ENCODE measurements at regions not wholly inside any gene's neighbourhood (a gene's known extent, or its start where the extent isn't known, plus 50 kb on each side); places are given as distances from the start of the nearest gene placed in this dataset.

DNA sequence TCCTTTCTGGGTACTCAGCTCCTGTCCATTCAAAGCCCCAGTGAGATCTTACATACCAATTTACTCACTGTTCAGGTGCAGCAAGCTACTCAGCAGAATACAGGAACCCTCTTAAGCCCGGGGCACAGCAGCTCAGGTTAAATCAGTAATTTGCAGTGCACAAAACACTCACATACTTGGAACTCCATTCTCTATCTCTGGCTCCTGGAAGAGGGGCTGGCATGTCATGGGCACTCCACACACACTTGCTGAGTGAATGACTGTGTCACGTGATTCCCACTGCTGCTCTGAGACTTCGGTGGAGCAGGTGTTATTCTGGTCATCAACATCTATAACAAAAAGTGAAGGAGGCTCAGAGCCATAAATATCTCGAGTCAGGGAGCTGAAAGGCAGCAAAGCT lies 157.3 kb upstream of the BDNF start:
- ATAC-seq = no peak

DNA sequence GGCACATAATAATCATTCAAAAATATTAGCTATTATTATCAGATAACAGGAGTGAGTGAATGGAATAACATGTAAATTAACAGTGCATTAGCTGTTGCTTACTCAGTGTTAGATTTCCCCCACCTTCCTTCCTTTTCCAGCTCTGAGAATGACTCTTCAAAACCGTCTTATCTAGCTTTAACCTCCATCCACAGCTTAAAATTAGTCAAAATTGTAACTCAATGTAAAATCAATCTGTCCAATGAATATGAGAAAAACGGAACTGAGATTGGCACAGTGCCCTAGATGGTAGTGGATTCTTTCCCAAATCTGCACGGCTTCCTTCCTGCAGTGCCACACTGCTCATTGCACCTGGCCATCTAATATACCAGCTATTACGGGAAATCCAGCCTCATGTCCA lies 156.8 kb upstream of the BDNF start:
- ATAC-seq = no peak

DNA sequence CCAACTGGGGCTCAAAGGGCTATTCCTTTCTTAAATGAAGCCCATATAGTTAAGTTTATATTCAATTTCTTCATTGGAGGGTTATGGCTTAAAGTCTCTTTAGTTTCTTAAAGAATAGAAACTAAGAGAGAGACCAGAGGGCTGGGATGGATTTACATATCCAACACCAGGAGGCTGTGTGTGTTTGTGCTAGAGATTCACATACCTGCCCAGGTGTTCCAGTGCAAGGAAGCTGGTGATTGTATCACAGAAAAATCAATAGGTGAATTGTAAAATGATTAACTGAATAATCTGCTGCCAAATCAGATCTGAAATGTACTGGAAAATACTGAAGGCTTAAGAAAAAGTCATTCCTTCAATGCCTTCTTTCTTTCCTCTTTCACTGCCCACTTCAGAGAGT lies 148.2 kb upstream of the BDNF start:
- ATAC-seq = no peak

GRCh38 chr11:27847496-27847895 lies 147.2 kb upstream of the BDNF start:
- no peak for ATAC-seq

DNA sequence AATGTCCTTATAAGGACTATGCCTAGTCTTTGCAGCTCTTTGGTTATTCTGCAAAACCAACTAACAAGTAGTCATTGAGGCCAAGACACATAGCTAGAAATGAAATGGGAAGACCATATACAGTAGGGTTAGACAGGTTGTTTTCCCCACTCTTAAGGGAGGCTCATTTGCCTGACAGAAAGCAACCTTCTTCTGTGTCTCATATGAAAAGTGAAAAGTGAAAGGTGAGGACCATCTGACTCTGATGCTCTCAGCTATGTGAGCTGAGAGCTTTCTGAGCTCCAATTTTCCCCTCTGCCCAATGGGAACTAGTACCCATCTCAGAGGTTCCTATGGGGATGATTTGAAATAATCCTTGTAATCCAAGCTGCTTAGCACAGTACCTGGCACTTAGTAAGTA lies 142.0 kb upstream of the BDNF start:
- ATAC-seq = no peak

GRCh38 chr11:27841023-27841422 lies 140.8 kb upstream of the BDNF start:
- no peak for ATAC-seq

GRCh38 chr11:27839226-27839913 lies 139.1 kb upstream of the BDNF start:
- no peak for ATAC-seq

- ATAC-seq = no peak
These were observed 138.4 kb upstream of the BDNF start for GRCh38 chr11:27838674-27839073.

DNA sequence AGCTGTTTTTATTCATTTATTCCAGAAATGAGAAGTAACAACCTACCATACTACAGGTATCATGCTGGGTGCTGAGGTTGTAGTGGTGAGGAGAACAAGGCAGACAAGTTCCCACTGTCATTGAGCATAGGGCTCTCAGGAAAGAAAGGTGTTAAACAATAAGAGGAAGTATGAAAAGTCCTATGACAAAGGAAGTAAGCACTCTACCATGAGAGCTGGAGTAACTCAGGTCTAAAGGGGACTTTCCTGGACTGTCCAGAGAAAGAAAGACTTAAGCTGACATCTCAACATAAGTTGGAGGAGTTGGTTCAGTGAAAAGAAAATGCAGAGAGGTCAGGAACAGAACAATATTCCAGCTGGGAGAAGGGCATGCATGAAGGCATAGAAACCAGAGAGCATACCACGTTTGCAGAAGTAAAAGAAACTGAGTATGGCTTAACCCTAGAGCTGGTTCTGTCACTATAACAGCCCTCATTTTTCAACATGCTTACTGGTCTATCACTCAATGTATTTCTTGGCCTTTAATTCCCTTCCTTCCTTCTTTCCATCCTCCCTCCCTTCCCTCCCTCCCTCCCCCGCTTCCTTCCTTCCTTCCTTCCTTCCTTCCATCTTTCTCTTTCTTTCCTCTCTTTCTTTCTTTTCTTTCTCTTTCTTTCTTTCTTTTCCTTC lies 137.8 kb upstream of the BDNF start:
- no peak for ATAC-seq

GRCh38 chr11:27830206-27830605 lies 130.0 kb upstream of the BDNF start:
- no peak for ATAC-seq

- no peak for ATAC-seq
These were observed 120.0 kb upstream of the BDNF start for GRCh38 chr11:27820249-27820648.

DNA sequence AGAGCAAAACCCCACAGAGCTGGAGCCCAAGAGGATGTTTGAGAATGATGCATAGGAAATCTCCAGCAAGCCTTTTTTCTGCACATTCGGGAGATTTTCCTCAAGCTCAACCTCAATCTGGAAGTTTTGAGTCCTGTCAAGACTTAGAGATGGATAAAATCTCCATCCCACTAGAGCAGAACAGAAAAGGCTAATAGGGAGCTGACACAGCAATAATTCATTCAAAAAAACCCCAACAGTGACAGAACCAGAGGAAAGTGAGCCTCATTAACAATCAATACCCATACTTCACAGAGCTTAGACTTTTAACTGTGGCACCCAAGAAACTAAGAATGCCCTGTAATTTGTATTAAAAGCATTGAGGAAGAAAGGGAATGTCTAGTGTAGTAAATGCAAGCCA lies 115.9 kb upstream of the BDNF start:
- no peak for ATAC-seq

DNA sequence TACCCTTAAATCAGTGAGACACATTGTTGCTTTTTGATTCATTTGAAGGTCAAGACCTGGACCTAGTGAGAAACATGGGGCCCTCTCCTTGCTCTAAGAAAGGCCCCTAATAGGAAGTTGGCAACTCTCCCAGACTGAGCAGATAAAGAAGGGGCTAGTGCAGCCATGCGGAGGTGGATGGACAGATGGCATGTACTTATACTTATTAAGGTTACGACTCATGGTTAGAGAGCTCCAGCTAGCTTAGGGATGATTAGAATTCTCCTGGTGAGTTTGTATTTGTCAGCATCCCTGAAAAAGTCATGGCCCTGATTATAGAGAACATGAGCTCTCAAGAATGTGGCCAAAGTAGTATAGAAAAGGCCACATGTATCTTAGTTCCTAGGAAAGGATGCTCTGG lies 112.1 kb upstream of the BDNF start:
- ATAC-seq = no peak

DNA sequence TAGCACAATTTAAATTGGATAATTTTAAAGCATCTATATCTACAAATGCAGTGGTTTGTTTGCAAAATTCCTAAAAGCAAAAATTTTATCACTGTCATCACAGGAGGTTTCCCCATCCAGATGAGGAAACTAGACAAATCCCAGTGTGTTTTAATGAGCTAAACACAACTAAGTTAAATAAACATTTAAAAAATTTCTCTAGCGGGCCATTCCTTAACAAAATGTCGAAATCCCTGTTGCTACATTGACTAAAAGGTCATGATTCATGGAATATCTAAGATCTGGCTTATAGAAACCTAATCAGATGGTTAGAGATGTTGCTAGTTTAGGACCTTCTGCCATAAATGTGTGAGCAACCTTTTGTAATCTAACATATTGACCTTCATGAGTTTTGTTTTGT lies 107.3 kb upstream of the BDNF start:
- ATAC-seq = no peak

- no peak for ATAC-seq
These were observed 105.9 kb upstream of the BDNF start for GRCh38 chr11:27806122-27806521.

DNA sequence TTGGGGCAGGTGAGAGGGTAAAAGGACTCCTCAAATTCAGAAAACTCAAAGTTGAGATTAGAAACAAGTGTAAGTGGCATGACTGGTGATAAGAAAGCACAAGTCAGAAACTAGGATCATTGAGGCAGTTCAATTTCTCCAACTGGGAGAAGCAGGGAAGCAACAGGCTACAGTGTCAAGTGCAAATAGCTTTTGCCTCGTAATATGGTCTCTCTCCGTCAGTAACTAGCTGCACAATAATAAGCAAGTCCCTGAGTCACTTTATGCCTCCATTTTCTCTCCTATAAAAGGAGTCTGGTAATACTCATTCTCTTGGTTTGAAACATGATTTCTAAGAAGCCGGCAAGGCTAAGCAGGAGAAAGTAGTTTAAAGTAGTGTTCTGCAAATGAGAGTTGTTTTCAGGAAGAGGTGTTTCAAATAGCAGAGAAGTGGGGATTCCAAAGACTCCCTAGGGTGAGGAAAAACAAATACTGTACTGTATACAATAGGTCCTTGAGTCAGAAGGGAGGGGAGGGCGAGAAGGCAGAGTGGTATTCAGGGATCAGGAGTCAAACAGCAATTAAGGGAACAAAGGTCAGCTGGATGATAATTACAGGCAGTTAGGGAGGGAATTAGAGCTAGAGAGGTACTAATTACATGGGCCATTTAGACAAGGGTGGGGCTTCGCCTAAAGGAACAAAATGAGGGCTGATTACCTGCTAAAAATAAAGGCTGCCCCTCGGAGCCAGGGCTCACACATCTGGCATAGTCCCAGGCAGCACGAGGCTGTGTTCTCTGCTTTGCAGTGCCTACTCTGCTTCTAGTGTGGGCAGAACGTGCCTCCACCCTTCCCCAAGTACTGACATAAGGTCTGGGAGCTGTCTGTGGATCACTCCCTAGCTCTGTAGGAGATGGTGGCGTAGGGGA lies 96.0 kb upstream of the BDNF start:
- no peak for ATAC-seq

DNA sequence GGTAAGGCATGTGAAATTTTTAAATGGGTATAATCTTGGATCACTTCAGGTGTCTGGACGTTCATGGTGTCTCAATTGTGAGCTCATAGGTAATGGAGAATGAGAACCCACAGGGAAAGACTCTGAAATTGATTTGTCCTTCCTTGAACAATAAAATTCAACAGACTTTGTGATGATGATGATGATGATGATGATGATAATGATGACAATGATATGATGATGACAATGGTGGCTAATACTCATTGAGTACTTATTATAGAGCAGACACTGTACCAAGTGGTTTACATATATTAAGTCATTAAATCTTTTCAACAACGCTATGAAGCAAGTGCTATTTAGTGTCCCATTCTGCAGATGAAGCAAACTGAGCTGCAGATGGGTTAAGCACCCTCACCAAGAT lies 86.6 kb upstream of the BDNF start:
- no peak for ATAC-seq

DNA sequence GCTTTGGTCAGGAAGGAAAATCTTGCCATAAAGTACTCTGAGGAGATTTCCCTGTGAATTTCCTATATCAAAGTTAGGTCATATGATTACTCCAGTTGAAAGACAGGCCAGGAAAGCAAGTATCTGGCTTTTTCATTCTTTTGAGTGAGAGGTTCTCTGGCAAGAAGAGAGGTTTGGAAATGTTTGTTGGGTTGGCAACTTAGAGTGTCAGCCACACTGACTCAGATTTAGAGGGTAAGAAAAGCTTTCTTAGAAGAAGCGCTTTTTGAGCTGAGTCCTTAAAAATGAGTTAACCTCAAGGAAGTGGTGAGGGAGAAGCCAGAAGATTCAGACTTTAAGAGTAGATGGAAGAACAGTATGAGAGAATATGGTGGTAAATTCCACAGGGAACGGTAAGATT lies 86.1 kb upstream of the BDNF start:
- ATAC-seq = no peak

DNA sequence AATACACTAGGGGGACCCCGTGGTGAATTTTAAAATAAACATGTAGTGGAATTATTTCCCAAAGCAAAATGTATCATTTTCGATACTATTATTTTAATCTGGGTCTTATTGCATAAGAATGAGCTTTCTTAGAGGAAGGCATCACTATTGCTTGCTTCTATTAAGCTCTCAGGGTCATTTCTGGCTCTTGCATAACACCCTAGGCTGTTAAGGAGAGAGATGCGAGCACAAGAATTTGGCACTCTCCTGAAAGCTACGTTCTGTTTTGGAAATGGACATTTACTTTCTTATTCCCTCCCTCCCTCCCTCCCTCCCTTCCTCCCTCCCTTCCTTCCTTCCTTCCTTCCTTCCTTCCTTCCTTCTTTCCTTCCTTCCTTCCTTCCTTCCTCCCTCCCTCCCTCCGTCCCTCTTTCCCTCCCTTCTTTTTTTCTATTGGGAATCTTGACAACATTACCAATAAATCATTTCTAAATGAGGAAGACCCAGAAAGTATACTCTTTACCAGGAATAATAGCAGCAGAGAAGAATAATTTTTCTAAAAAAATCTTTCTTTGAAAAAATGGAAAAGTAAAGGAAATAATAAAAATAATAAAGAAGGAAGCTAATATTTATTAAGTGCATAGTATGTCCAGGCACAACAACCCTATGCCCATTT lies 83.6 kb upstream of the BDNF start:
- no peak for ATAC-seq

GRCh38 chr11:27777033-27777432 lies 76.8 kb upstream of the BDNF start:
- ATAC-seq = no peak

DNA sequence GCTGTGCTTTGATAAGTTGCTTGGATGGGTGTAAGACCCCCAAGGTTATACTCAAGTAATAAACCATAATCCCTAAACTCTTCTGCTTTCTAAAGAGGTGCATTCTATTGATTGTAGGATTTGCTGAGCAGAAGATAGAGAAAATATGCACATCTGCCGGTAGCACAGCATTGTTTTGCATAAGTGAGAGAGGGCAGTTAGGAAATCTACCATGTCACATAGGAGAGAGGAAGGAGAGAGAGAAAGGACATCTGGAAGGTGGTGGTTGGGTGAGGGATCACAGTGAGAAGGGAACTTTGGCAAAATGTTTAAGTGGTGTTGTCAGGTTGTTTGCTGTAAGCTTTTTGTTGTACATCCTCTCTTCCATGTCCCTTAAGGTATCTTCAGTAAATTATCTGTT lies 73.6 kb upstream of the BDNF start:
- ATAC-seq = no peak

GRCh38 chr11:27771516-27771915 lies 71.3 kb upstream of the BDNF start:
- no peak for ATAC-seq

GRCh38 chr11:27770576-27770975 lies 70.3 kb upstream of the BDNF start:
- peak; percentile 33 for ATAC-seq

Measured in esophagus mucosa (tissue), 1 donor.